GM12892 (cell line): ENCODE measurements at regions not wholly inside any gene's neighbourhood (a gene's known extent, or its start where the extent isn't known, plus 50 kb on each side); places are given as distances from the start of the nearest gene placed in this dataset.
"Not testable (repeated sequence)": the region's sequence is repeated elsewhere in the genome, so short reads cannot be mapped to it uniquely, and the experiment has no call there.

ENCODE experiments used
- DNase-seq: peaks from one replicate; pipeline ENCODE4 v3.0.0; 2011; ENCODE audit not compliant: insufficient read length
- FAIRE-seq: peaks from 2 replicates; lab custom pipeline; 2011; peaks lifted over from hg19 to GRCh38; lab: Jason Lieb, UNC
- POLR2A ChIP-seq: IDR thresholded peaks from 2 replicates; pipeline ENCODE4 v1.6.1; 2011; ENCODE audit warnings: low read depth, low read length, control low read depth
- POLR2AphosphoS5 ChIP-seq: IDR thresholded peaks from 2 replicates; pipeline ENCODE4 v1.6.1; 2011; ENCODE audit warnings: low read depth, low read length, control low read depth
- TAF1 ChIP-seq: IDR thresholded peaks from 2 replicates; pipeline ENCODE4 v1.6.1; 2011; ENCODE audit warnings: low read depth, mild to moderate bottlenecking, control low read depth, low read length, borderline replicate concordance

DNA sequence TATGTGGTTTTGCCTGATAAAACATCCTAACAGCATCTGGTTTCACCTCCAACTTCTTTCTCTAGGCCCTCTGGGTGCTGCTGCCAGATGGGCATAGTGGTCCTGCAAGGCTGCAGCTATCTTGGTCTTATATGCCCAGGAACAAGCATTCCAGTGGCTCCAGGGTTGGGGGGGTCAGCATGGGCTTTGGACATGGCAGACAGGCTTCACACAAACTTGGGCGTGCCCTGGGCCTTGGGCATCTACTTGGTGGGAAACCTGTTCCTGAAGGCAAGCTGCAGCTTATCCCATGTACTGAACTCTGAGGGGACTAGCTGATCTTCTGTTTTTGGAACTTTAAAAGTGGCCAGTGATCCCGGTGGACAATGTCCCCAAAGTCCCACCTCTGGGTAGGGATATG is 54.9 kb upstream of the ZNF678 start:
- DNase-seq (no peak), FAIRE-seq (no peak)
- no peak for TF ChIP-seq POLR2AphosphoS5

DNA sequence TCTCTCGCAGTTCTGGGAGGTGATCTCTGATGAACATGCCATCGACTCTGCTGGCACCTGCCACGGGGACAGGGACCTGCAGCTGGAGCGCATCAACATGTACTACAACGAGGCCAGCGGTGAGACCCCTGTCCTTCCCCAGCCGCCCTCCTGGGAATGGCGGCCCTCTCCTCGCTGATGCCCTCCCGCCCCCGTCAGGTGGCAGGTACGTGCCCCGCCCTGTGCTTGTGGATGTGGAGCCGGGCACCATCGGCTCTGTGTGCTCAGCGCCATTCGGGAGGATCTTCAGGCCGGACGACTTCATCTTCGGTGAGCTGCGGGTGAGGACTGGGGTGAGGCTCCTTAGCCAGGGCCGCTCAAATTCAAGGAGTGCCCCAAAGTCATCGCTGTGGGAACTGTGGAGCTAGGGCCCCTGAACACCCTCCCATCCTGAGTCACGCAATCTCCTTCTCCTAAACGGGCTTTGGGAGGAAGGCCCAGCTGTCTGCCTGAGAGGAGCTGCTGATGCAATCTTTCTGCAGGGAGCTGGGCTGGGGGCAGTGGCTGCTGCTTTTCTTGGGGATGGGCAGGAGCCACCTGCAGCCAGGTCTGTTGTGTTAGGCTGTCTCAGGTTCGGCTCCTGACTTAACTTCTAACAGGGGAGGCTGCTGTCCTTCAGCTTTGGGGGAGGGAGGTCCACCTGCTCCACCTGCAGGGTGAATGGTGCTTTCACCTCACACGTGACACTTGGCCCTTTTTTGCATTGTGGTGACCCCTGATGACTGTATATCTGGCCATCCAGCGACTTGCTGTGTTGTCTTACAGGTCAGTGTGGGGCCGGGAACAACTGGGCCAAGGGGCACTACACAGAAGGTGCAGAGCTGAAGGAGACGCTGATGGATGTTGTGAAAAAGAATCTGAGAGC is 56.6 kb upstream of the ZNF678 start:
- not testable (repeated sequence) for DNase-seq, FAIRE-seq

- not testable (repeated sequence) for FAIRE-seq, DNase-seq
These were observed 67.3 kb upstream of the ZNF678 start for GRCh38 chr1:227496045-227496444.

GRCh38 chr1:227493863-227494551 is 69.3 kb upstream of the ZNF678 start:
- FAIRE-seq, DNase-seq: not testable (repeated sequence)

DNA sequence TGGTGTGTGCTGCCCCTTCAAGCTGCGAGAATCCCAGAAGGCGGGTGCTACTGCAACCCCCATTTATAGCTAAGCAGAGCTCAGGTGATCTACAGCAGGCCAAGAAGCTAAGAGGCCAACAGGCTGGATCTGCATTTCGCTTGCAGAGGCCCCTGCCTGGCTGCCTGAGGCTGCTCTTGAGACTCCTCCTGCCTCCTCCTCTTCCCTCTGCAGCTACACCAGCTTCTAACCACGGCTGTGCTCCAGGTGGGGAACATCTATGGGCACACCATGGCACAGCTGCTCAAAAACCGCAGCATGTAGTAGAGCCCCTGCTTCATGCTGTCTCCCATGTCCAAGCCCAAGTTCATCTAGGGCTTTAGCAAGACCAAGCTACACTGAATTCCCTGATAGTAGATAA is 72.9 kb upstream of the ZNF678 start:
- FAIRE-seq (no peak), DNase-seq (no peak)
- TF ChIP-seq TAF1 (no peak), POLR2A (no peak), POLR2AphosphoS5 (no peak)

GRCh38 chr1:227490001-227490400 is 73.4 kb upstream of the ZNF678 start:
- DNase-seq = no peak
- no peak for FAIRE-seq
- TF ChIP-seq TAF1 (no peak), POLR2AphosphoS5 (no peak), POLR2A (no peak)

DNA sequence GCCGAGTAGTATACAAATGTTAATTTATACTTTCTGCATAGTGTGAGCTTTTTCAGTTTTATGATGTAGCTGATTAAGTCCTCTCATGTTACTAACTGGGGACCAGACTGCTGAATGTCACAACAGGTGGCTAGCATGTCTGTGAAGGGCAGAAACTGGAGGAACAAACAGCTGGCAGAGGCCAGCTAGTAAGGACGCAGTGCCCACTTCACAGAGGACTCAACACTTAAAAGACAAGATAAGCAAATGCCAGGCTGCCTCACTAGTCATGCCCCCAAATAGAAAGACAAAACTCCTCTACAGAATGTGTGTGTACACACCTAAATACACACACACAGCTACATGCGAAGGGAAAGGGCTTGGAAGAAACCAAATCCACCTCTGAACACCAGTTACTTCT is 73.8 kb upstream of the ZNF678 start:
- no peak for TF ChIP-seq POLR2A
- no peak for FAIRE-seq
- DNase-seq = no peak

DNA sequence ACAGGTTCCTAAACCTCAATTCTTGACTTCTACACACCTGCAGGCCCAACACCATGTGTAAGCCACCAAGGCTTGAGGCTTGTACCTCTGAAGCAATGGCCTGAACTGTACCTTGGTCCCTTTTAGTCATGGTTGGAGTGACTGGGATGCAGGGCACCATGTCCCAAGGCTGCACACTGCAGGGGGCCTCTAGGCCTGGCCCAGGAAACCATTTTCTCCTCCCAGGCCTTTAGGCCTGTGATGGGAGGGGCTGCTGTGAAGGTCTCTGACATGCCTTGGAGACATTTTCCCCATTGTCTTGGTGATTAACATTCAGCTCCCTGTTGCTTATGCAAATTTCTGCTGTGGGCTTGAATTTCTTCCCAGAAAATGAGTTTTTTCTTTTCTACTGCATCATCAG is 75.8 kb upstream of the ZNF678 start:
- FAIRE-seq = no peak
- TF ChIP-seq POLR2AphosphoS5 = no peak
- no peak for TF ChIP-seq POLR2A
- TF ChIP-seq TAF1 = no peak
- DNase-seq = no peak

- DNase-seq (no peak), FAIRE-seq (no peak)
- no peak for TF ChIP-seq TAF1
- TF ChIP-seq POLR2AphosphoS5 = no peak
- no peak for TF ChIP-seq POLR2A
These were observed 76.8 kb upstream of the ZNF678 start for GRCh38 chr1:227486559-227486958.

GRCh38 chr1:227482023-227482299 is 81.4 kb upstream of the ZNF678 start:
- FAIRE-seq (no peak), DNase-seq (no peak)
- TF ChIP-seq POLR2A (no peak), POLR2AphosphoS5 (no peak), TAF1 (no peak)

DNA sequence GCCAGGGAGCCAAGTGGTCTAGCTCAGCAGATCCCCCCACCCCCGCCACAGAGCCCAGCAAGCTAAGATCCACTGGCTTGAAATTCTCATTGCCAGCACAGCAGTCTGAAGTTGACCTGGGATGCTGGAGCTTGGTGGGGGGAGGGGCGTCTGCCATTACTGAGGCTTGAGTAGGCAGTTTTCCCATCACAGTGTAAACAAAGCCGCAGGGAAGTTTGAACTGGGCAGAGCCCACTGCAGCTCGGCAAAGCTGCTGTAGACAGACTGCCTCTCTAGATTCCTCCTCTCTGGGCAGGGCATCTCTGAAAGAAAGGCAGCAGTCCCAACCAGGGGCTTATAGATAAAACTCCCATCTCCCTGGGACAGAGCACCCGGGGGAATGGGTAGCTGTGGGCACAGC is 89.3 kb upstream of the ZNF678 start:
- not testable (repeated sequence) for DNase-seq, FAIRE-seq

DNA sequence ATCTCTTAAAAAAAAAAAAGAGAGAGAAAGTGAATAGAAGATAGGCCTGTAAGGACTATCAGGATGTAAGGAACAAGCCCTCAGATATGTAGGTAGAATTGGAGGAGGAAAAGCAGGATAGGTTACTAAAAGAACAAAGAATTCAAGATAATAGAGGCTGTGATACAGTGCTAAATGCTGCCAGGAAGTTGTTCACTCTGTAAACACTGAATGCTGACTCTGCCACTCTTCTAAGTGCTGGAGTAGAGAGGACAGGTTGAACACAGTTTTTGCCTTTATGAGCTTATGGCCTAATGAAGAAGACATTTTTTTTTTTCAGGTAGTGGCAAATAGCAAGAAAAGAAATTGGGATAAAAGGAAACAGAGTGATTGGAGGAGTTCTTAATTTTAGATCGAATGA is 90.6 kb upstream of the ZNF678 start:
- DNase-seq (no peak), FAIRE-seq (no peak)

GRCh38 chr1:227470688-227471087 is 92.7 kb upstream of the ZNF678 start:
- no peak for DNase-seq
- TF ChIP-seq TAF1 (no peak), POLR2A (no peak)
- FAIRE-seq = no peak

More for the DNA sequence above, 90.6 kb upstream of the ZNF678 start:
- TF ChIP-seq POLR2AphosphoS5 (no peak), TAF1 (no peak), POLR2A (no peak)
